ENCODE measurements at regions not wholly inside any gene's neighbourhood (a gene's known extent, or its start where the extent isn't known, plus 50 kb on each side); places are given as distances from the start of the nearest gene placed in this dataset.

- WGBS (ENCODE audit: insufficient coverage) = 50% methylated on average over 1 of the region's 2 CpGs
- Histone ChIP-seq H3K27me3 (ENCODE audit: control insufficient read depth, insufficient read depth, low read length) (no peaks in the 10 kb centered on the region), H3K36me3 (ENCODE audit: control insufficient read depth, insufficient read depth, low read length) (no peaks in the 10 kb centered on the region), H3K4me3 (ENCODE audit: low read length) (no peak overlapping the region), H3K9me3 (replicated peaks; ENCODE audit: control insufficient read depth, low read depth, low read length) (no peaks in the 10 kb centered on the region), H3K4me1 (ENCODE audit: control insufficient read depth, insufficient read depth, low read length) (no peaks in the 10 kb centered on the region), H3K27ac (ENCODE audit: low read length) (no peak overlapping the region)
- DNase-seq = no peak
Measured at GRCh38 chr7:17716816-17717215, 223.5 kb downstream of the SNX13 start.

- Histone ChIP-seq H3K4me3 (ENCODE audit: low read length) (no peak overlapping the region), H3K27ac (ENCODE audit: low read length) (no peak overlapping the region), H3K36me3 (ENCODE audit: control insufficient read depth, insufficient read depth, low read length) (no peaks in the 10 kb centered on the region), H3K27me3 (ENCODE audit: control insufficient read depth, insufficient read depth, low read length) (no peaks in the 10 kb centered on the region), H3K4me1 (ENCODE audit: control insufficient read depth, insufficient read depth, low read length) (no peaks in the 10 kb centered on the region), H3K9me3 (replicated peaks; ENCODE audit: control insufficient read depth, low read depth, low read length) (no peaks in the 10 kb centered on the region)
- DNase-seq = no peak
- WGBS (ENCODE audit: insufficient coverage) = 72% methylated on average over 5 of the region's 5 CpGs
Measured at GRCh38 chr7:17719998-17720397, 220.3 kb downstream of the SNX13 start.

DNA sequence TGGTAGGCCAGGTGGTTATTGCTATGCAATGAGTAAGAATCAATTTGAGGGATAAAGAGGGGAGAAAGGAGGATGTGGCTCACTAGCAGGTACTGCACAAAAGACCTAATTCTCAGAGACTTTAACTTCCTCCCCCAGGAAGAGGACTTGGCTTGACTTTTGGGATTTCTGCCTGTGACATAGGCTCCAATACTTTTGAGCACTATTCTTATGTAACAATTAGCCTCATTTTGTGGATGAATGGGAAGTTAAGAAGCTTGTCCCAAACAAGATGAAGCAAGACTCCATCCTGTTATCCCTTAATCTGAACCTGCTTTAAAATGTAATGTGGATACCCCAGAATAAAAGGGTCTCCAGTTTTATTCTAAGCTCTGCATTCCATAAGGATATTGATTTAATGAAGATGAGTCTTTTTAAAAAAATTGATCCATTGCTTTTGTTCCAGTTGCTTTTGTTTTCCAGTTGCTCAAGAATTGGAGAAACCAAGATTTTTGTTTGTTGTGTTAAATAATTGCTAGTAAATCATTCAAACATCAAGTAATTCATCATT is 218.5 kb downstream of the SNX13 start:
- Histone ChIP-seq H3K4me1 (ENCODE audit: control insufficient read depth, insufficient read depth, low read length) (no peaks in the 10 kb centered on the region), H3K36me3 (ENCODE audit: control insufficient read depth, insufficient read depth, low read length) (no peaks in the 10 kb centered on the region), H3K27ac (ENCODE audit: low read length) (no peak overlapping the region), H3K27me3 (ENCODE audit: control insufficient read depth, insufficient read depth, low read length) (no peaks in the 10 kb centered on the region), H3K4me3 (ENCODE audit: low read length) (no peak overlapping the region), H3K9me3 (replicated peaks; ENCODE audit: control insufficient read depth, low read depth, low read length) (no peaks in the 10 kb centered on the region)
- no peak for DNase-seq

GRCh38 chr7:17722798-17723197 is 217.5 kb downstream of the SNX13 start:
- H3K36me3 ChIP-seq (ENCODE audit: control insufficient read depth, insufficient read depth, low read length) = no peaks in the 10 kb centered on the region
- no peaks in the 10 kb centered on the region for H3K9me3 ChIP-seq (replicated peaks; ENCODE audit: control insufficient read depth, low read depth, low read length)
- no peak for DNase-seq
- H3K4me1 ChIP-seq (ENCODE audit: control insufficient read depth, insufficient read depth, low read length) = no peaks in the 10 kb centered on the region
- WGBS (ENCODE audit: insufficient coverage) = 14% methylated on average over 1 of the region's 2 CpGs
- no peaks in the 10 kb centered on the region for H3K27me3 ChIP-seq (ENCODE audit: control insufficient read depth, insufficient read depth, low read length)
- H3K27ac ChIP-seq (ENCODE audit: low read length) = no peak overlapping the region
- no peak overlapping the region for H3K4me3 ChIP-seq (ENCODE audit: low read length)

DNA sequence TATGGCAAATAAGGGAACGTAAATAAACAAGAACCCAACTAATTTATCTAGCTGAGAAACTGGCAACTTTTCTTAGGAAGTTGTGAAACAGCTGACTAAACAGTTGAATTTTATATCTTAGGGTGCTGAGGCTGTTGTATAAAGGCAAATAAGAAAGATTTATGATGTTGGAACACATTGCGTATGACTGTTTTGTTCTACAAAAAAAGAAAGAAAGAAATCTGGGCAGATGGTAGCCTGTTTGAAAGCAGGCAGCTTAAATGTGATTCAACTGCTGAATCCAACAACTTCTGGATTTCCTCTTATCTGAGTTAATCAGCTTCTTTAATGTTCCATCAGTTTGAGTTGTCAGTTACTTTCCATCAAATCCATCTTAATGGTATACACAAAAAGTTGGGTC is 214.5 kb downstream of the SNX13 start:
- WGBS (ENCODE audit: insufficient coverage) = 43% methylated on average over 1 of the region's 2 CpGs
- H3K27me3 ChIP-seq (ENCODE audit: control insufficient read depth, insufficient read depth, low read length) = no peaks in the 10 kb centered on the region
- H3K27ac ChIP-seq (ENCODE audit: low read length) = no peak overlapping the region
- H3K4me1 ChIP-seq (ENCODE audit: control insufficient read depth, insufficient read depth, low read length) = no peaks in the 10 kb centered on the region
- DNase-seq = no peak
- H3K4me3 ChIP-seq (ENCODE audit: low read length) = no peak overlapping the region
- no peaks in the 10 kb centered on the region for H3K36me3 ChIP-seq (ENCODE audit: control insufficient read depth, insufficient read depth, low read length)
- H3K9me3 ChIP-seq (replicated peaks; ENCODE audit: control insufficient read depth, low read depth, low read length) = no peaks in the 10 kb centered on the region

DNA sequence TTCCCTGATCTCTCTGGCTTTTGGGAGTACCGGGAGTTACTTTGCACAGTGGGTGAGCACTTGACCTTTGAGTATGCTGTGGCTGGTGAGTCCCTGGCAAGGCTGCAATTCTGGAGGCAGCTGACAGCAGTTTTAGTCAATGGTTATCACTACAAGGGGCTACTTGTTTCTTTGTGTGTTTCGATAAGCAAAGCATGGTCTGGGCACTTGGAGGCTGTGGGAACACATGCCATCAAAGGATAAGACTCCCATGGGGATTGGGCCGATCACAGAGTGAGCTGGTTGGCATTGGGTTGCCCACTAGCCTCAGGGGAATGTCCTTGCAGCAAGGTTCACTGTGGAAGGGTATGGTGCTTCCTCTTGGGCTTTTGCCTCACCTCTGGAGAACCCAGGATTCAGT is 208.2 kb downstream of the SNX13 start:
- Histone ChIP-seq H3K9me3 (replicated peaks; ENCODE audit: control insufficient read depth, low read depth, low read length) (peaks cover 2% of the 10 kb centered on the region), H3K4me1 (ENCODE audit: control insufficient read depth, insufficient read depth, low read length) (no peaks in the 10 kb centered on the region), H3K27ac (ENCODE audit: low read length) (no peak overlapping the region), H3K36me3 (ENCODE audit: control insufficient read depth, insufficient read depth, low read length) (no peaks in the 10 kb centered on the region), H3K27me3 (ENCODE audit: control insufficient read depth, insufficient read depth, low read length) (no peaks in the 10 kb centered on the region), H3K4me3 (ENCODE audit: low read length) (no peak overlapping the region)
- 80% methylated on average over 2 of the region's 3 CpGs for WGBS (ENCODE audit: insufficient coverage)
- DNase-seq = no peak
